A673 (cell line): ENCODE measurements at regions not wholly inside any gene's neighbourhood (a gene's known extent, or its start where the extent isn't known, plus 50 kb on each side); places are given as distances from the start of the nearest gene placed in this dataset.

ENCODE experiments used
- BruUV-seq: library from RNA; stranded (reverse); fragments of 400-500 nt; replicated peaks from 2 replicates; lab custom pipeline; 2021; lab: Mats Ljungman, UMichigan
- CTCF ChIA-PET: fragments of 300-600 bp; sonication (Branson Sonifier 250); formaldehyde crosslinking; loops from one replicate; lab custom pipeline; 2022; ENCODE audit warnings: antibody characterized with exemption; lab: Charles Lee
- POLR2A ChIA-PET: fragments of 300-600 bp; sonication (Branson Sonifier 250); formaldehyde crosslinking; loops from one replicate; lab custom pipeline; 2022; ENCODE audit warnings: antibody characterized with exemption; ENCODE audit not compliant: low non-redundant PET; lab: Charles Lee
- DNase-seq: peaks from one replicate; pipeline ENCODE4 v3.0.0-alpha.2; 2015; ENCODE audit warnings: low spot score
- H3K27ac ChIP-seq: fragments of 200-600 bp; sonication (generic); 2 replicates; pipeline ENCODE4 v1.5.1; 2016; ENCODE audit warnings: mixed run types, low read depth, mild to moderate bottlenecking, mixed read lengths, antibody characterized with exemption, low read length; ENCODE audit not compliant: poor library complexity, severe bottlenecking
- H3K27me3 ChIP-seq: fragments of 200-600 bp; sonication (generic); replicated peaks from 2 replicates; pipeline ENCODE4 v1.6.1; 2017; ENCODE audit warnings: mixed run types, low read depth, mild to moderate bottlenecking, mixed read lengths, antibody characterized with exemption, low read length; ENCODE audit not compliant: insufficient read depth, poor library complexity
- H3K36me3 ChIP-seq: fragments of 200-600 bp; sonication (generic); 2 replicates; pipeline ENCODE4 v1.6.1; 2016; ENCODE audit warnings: mixed run types, mild to moderate bottlenecking, mixed read lengths, antibody characterized with exemption, low read length; ENCODE audit not compliant: insufficient read depth, poor library complexity, severe bottlenecking
- H3K4me1 ChIP-seq: fragments of 200-600 bp; sonication (generic); 2 replicates; pipeline ENCODE4 v1.6.1; 2017; ENCODE audit warnings: mixed run types, mild to moderate bottlenecking, mixed read lengths, antibody characterized with exemption, low read length; ENCODE audit not compliant: insufficient read depth, poor library complexity, severe bottlenecking
- H3K4me3 ChIP-seq: fragments of 200-600 bp; sonication (generic); 2 replicates; pipeline ENCODE4 v1.5.1; 2016; ENCODE audit warnings: low read depth, mixed run types, mild to moderate bottlenecking, mixed read lengths, low read length; ENCODE audit not compliant: poor library complexity, severe bottlenecking
- H3K9me3 ChIP-seq: fragments of 200-600 bp; sonication (generic); 2 replicates; pipeline ENCODE4 v1.6.1; 2016; ENCODE audit warnings: mixed run types, low read depth, mild to moderate bottlenecking, mixed read lengths, antibody characterized with exemption, low read length; ENCODE audit not compliant: poor library complexity, severe bottlenecking
- CTCF ChIP-seq: fragments of 300-800, 200-600 bp; sonication (generic); conservative IDR thresholded peaks from 2 replicates; pipeline ENCODE4 v1.5.1; 2017; ENCODE audit warnings: low read depth, mild to moderate bottlenecking, antibody characterized with exemption, low read length, moderate library complexity, mixed read lengths
- EZH2 ChIP-seq: fragments of 200-600 bp; sonication (generic); IDR thresholded peaks from 2 replicates; pipeline ENCODE4 v1.6.1; 2017; ENCODE audit warnings: borderline replicate concordance, low read depth, mild to moderate bottlenecking, mixed read lengths, antibody characterized with exemption, low read length; ENCODE audit not compliant: poor library complexity, severe bottlenecking
- intact Hi-C: fragments of 100-400 bp; cut with micrococcal nuclease; formaldehyde crosslinking; loops from one replicate; pipeline ENCODE4 v1.10.0; 2022; ENCODE audit not compliant: unreplicated experiment

- intact Hi-C loops: no loop called here
- ChIA-PET CTCF (no interaction called here), POLR2A (no interaction called here)
- no peak for DNase-seq
- Histone ChIP-seq H3K4me1 (no peaks in the 10 kb centered on the region), H3K36me3 (no peaks in the 10 kb centered on the region), H3K27ac (no peak overlapping the region), H3K27me3 (peaks cover 10% of the 10 kb centered on the region), H3K9me3 (no peaks in the 10 kb centered on the region), H3K4me3 (no peak overlapping the region)
- no TSS peak for BruUV-seq
- no peak for TF ChIP-seq EZH2
- TF ChIP-seq CTCF: no peak
These were observed 249.3 kb upstream of the VEPH1 start for GRCh38 chr3:157752554-157752953.

- Histone ChIP-seq H3K9me3 (no peaks in the 10 kb centered on the region), H3K4me3 (no peak overlapping the region), H3K36me3 (no peaks in the 10 kb centered on the region), H3K27ac (no peak overlapping the region), H3K4me1 (no peaks in the 10 kb centered on the region), H3K27me3 (peaks cover under 1% of the 10 kb centered on the region)
- POLR2A ChIA-PET: no interaction called here
- intact Hi-C loops: no loop called here
- TF ChIP-seq EZH2 (no peak), CTCF (no peak)
- BruUV-seq: no TSS peak
- DNase-seq: no peak
- CTCF ChIA-PET: no interaction called here
These were observed 248.2 kb upstream of the VEPH1 start for GRCh38 chr3:157751386-157751785.

- TF ChIP-seq CTCF (no peak), EZH2 (no peak)
These were observed 243.2 kb upstream of the VEPH1 start for GRCh38 chr3:157746391-157746790.

More at GRCh38 chr3:157746391-157746790, 243.2 kb upstream of the VEPH1 start:
- intact Hi-C loops: no loop called here
- Histone ChIP-seq H3K4me3 (no peak overlapping the region), H3K27me3 (no peaks in the 10 kb centered on the region), H3K36me3 (no peaks in the 10 kb centered on the region), H3K4me1 (no peaks in the 10 kb centered on the region), H3K9me3 (no peaks in the 10 kb centered on the region), H3K27ac (no peak overlapping the region)
- POLR2A ChIA-PET: interaction anchor here (0.6 kb wide), 1 partner anchor 512 kb away, joined by 4 read pairs; no protein-coding TSS in a partner anchor
- CTCF ChIA-PET: no interaction called here
- BruUV-seq: no TSS peak
- no peak for DNase-seq
